ENCODE measurements at regions not wholly inside any gene's neighbourhood (a gene's known extent, or its start where the extent isn't known, plus 50 kb on each side); places are given as distances from the start of the nearest gene placed in this dataset.

GRCh38 chr5:143582869-143583268 is 179.4 kb upstream of the NR3C1 start:
- Histone ChIP-seq H3K9me3 (ENCODE audit: control insufficient read depth in 2 of 2, insufficient read depth in 1 of 2, low read length in 1 of 2) (no peaks in the 10 kb centered on the region), H3K4me3 (ENCODE audit: low read length in 2 of 2) (no peak overlapping the region), H3K27ac (ENCODE audit: low read depth in 1 of 2, low read length in 1 of 2) (no peak overlapping the region), H3K27me3 (ENCODE audit: control insufficient read depth in 2 of 2, insufficient read depth in 1 of 2, low read length in 1 of 2) (no peaks in the 10 kb centered on the region), H3K36me3 (ENCODE audit: control insufficient read depth in 2 of 2, insufficient read depth in 2 of 2, low read length in 1 of 2) (no peaks in the 10 kb centered on the region), H3K4me1 (ENCODE audit: control insufficient read depth in 2 of 2, insufficient read depth in 2 of 2, low read length in 2 of 2) (no peaks in the 10 kb centered on the region)
- no peak for DNase-seq (ENCODE audit: low read depth in 6 of 9, low spot score in 9 of 9)
- 50% methylated on average over 5 of the region's 5 CpGs for WGBS

GRCh38 chr5:143582176-143582575 is 178.7 kb upstream of the NR3C1 start:
- WGBS, result 95% methylated on average over 4 of the region's 4 CpGs
- no peaks in the 10 kb centered on the region for H3K9me3 ChIP-seq (ENCODE audit: control insufficient read depth in 2 of 2, insufficient read depth in 1 of 2, low read length in 1 of 2)
- H3K4me3 ChIP-seq (ENCODE audit: low read length in 2 of 2), result no peak overlapping the region
- no peak for DNase-seq (ENCODE audit: low read depth in 6 of 9, low spot score in 9 of 9)
- H3K4me1 ChIP-seq (ENCODE audit: control insufficient read depth in 2 of 2, insufficient read depth in 2 of 2, low read length in 2 of 2), result no peaks in the 10 kb centered on the region
- no peak overlapping the region for H3K27ac ChIP-seq (ENCODE audit: low read depth in 1 of 2, low read length in 1 of 2)
- no peaks in the 10 kb centered on the region for H3K27me3 ChIP-seq (ENCODE audit: control insufficient read depth in 2 of 2, insufficient read depth in 1 of 2, low read length in 1 of 2)
- no peaks in the 10 kb centered on the region for H3K36me3 ChIP-seq (ENCODE audit: control insufficient read depth in 2 of 2, insufficient read depth in 2 of 2, low read length in 1 of 2)

- Histone ChIP-seq H3K27ac (ENCODE audit: low read depth in 1 of 2, low read length in 1 of 2) (no peak overlapping the region), H3K9me3 (ENCODE audit: control insufficient read depth in 2 of 2, insufficient read depth in 1 of 2, low read length in 1 of 2) (no peaks in the 10 kb centered on the region), H3K27me3 (ENCODE audit: control insufficient read depth in 2 of 2, insufficient read depth in 1 of 2, low read length in 1 of 2) (no peaks in the 10 kb centered on the region), H3K36me3 (ENCODE audit: control insufficient read depth in 2 of 2, insufficient read depth in 2 of 2, low read length in 1 of 2) (no peaks in the 10 kb centered on the region), H3K4me1 (ENCODE audit: control insufficient read depth in 2 of 2, insufficient read depth in 2 of 2, low read length in 2 of 2) (no peaks in the 10 kb centered on the region), H3K4me3 (ENCODE audit: low read length in 2 of 2) (no peak overlapping the region)
- no peak for DNase-seq (ENCODE audit: low read depth in 6 of 9, low spot score in 9 of 9)
- 100% methylated on average over 2 of the region's 2 CpGs for WGBS
Observed at GRCh38 chr5:143581649-143582048, 178.2 kb upstream of the NR3C1 start.

GRCh38 chr5:143581147-143581546 is 177.7 kb upstream of the NR3C1 start:
- Histone ChIP-seq H3K36me3 (ENCODE audit: control insufficient read depth in 2 of 2, insufficient read depth in 2 of 2, low read length in 1 of 2) (no peaks in the 10 kb centered on the region), H3K9me3 (ENCODE audit: control insufficient read depth in 2 of 2, insufficient read depth in 1 of 2, low read length in 1 of 2) (no peaks in the 10 kb centered on the region), H3K27ac (ENCODE audit: low read depth in 1 of 2, low read length in 1 of 2) (no peak overlapping the region), H3K4me3 (ENCODE audit: low read length in 2 of 2) (no peak overlapping the region), H3K27me3 (ENCODE audit: control insufficient read depth in 2 of 2, insufficient read depth in 1 of 2, low read length in 1 of 2) (no peaks in the 10 kb centered on the region), H3K4me1 (ENCODE audit: control insufficient read depth in 2 of 2, insufficient read depth in 2 of 2, low read length in 2 of 2) (no peaks in the 10 kb centered on the region)
- 96% methylated on average over 3 of the region's 3 CpGs for WGBS
- no peak for DNase-seq (ENCODE audit: low read depth in 6 of 9, low spot score in 9 of 9)

GRCh38 chr5:143576711-143577484 is 173.4 kb upstream of the NR3C1 start:
- Histone ChIP-seq H3K27ac (ENCODE audit: low read depth in 1 of 2, low read length in 1 of 2) (no peak overlapping the region), H3K9me3 (ENCODE audit: control insufficient read depth in 2 of 2, insufficient read depth in 1 of 2, low read length in 1 of 2) (no peaks in the 10 kb centered on the region), H3K4me3 (ENCODE audit: low read length in 2 of 2) (no peak overlapping the region), H3K27me3 (ENCODE audit: control insufficient read depth in 2 of 2, insufficient read depth in 1 of 2, low read length in 1 of 2) (no peaks in the 10 kb centered on the region), H3K36me3 (ENCODE audit: control insufficient read depth in 2 of 2, insufficient read depth in 2 of 2, low read length in 1 of 2) (no peaks in the 10 kb centered on the region), H3K4me1 (ENCODE audit: control insufficient read depth in 2 of 2, insufficient read depth in 2 of 2, low read length in 2 of 2) (peaks cover 0 to 5% of the 10 kb centered on the region in 2 donors)
- no peak for DNase-seq (ENCODE audit: low read depth in 6 of 9, low spot score in 9 of 9)
- WGBS, result 95% methylated on average over 2 of the region's 2 CpGs

GRCh38 chr5:143575286-143575685 is 171.8 kb upstream of the NR3C1 start:
- WGBS, result 100% methylated on average over 1 of the region's 1 CpG
- Histone ChIP-seq H3K27me3 (ENCODE audit: control insufficient read depth in 2 of 2, insufficient read depth in 1 of 2, low read length in 1 of 2) (no peaks in the 10 kb centered on the region), H3K27ac (ENCODE audit: low read depth in 1 of 2, low read length in 1 of 2) (no peak overlapping the region), H3K36me3 (ENCODE audit: control insufficient read depth in 2 of 2, insufficient read depth in 2 of 2, low read length in 1 of 2) (no peaks in the 10 kb centered on the region), H3K4me1 (ENCODE audit: control insufficient read depth in 2 of 2, insufficient read depth in 2 of 2, low read length in 2 of 2) (peaks cover 0 to 5% of the 10 kb centered on the region in 2 donors), H3K4me3 (ENCODE audit: low read length in 2 of 2) (no peak overlapping the region), H3K9me3 (ENCODE audit: control insufficient read depth in 2 of 2, insufficient read depth in 1 of 2, low read length in 1 of 2) (no peaks in the 10 kb centered on the region)
- DNase-seq (ENCODE audit: low read depth in 6 of 9, low spot score in 9 of 9), result no peak

GRCh38 chr5:143574236-143574635 is 170.8 kb upstream of the NR3C1 start:
- no peaks in the 10 kb centered on the region for H3K9me3 ChIP-seq (ENCODE audit: control insufficient read depth in 2 of 2, insufficient read depth in 1 of 2, low read length in 1 of 2)
- no peaks in the 10 kb centered on the region for H3K27me3 ChIP-seq (ENCODE audit: control insufficient read depth in 2 of 2, insufficient read depth in 1 of 2, low read length in 1 of 2)
- WGBS, result 99% methylated on average over 1 of the region's 1 CpG
- H3K36me3 ChIP-seq (ENCODE audit: control insufficient read depth in 2 of 2, insufficient read depth in 2 of 2, low read length in 1 of 2), result no peaks in the 10 kb centered on the region
- H3K4me1 ChIP-seq (ENCODE audit: control insufficient read depth in 2 of 2, insufficient read depth in 2 of 2, low read length in 2 of 2), result peaks cover 0 to 5% of the 10 kb centered on the region in 2 donors
- no peak overlapping the region for H3K4me3 ChIP-seq (ENCODE audit: low read length in 2 of 2)
- DNase-seq (ENCODE audit: low read depth in 6 of 9, low spot score in 9 of 9), result no peak
- no peak overlapping the region for H3K27ac ChIP-seq (ENCODE audit: low read depth in 1 of 2, low read length in 1 of 2)

- WGBS, result 94% methylated on average over 3 of the region's 3 CpGs
- no peak overlapping the region for H3K4me3 ChIP-seq (ENCODE audit: low read length in 2 of 2)
- no peaks in the 10 kb centered on the region for H3K27me3 ChIP-seq (ENCODE audit: control insufficient read depth in 2 of 2, insufficient read depth in 1 of 2, low read length in 1 of 2)
- H3K27ac ChIP-seq (ENCODE audit: low read depth in 1 of 2, low read length in 1 of 2), result no peak overlapping the region
- no peak for DNase-seq (ENCODE audit: low read depth in 6 of 9, low spot score in 9 of 9)
- peaks cover 0 to 5% of the 10 kb centered on the region in 2 donors for H3K4me1 ChIP-seq (ENCODE audit: control insufficient read depth in 2 of 2, insufficient read depth in 2 of 2, low read length in 2 of 2)
- H3K9me3 ChIP-seq (ENCODE audit: control insufficient read depth in 2 of 2, insufficient read depth in 1 of 2, low read length in 1 of 2), result no peaks in the 10 kb centered on the region
- no peaks in the 10 kb centered on the region for H3K36me3 ChIP-seq (ENCODE audit: control insufficient read depth in 2 of 2, insufficient read depth in 2 of 2, low read length in 1 of 2)
Observed at GRCh38 chr5:143573568-143574170, 170.2 kb upstream of the NR3C1 start.

- Histone ChIP-seq H3K4me1 (ENCODE audit: control insufficient read depth in 2 of 2, insufficient read depth in 2 of 2, low read length in 2 of 2) (peaks cover 0 to 5% of the 10 kb centered on the region in 2 donors), H3K27me3 (ENCODE audit: control insufficient read depth in 2 of 2, insufficient read depth in 1 of 2, low read length in 1 of 2) (no peaks in the 10 kb centered on the region), H3K27ac (ENCODE audit: low read depth in 1 of 2, low read length in 1 of 2) (no peak overlapping the region), H3K4me3 (ENCODE audit: low read length in 2 of 2) (no peak overlapping the region), H3K36me3 (ENCODE audit: control insufficient read depth in 2 of 2, insufficient read depth in 2 of 2, low read length in 1 of 2) (no peaks in the 10 kb centered on the region), H3K9me3 (ENCODE audit: control insufficient read depth in 2 of 2, insufficient read depth in 1 of 2, low read length in 1 of 2) (no peaks in the 10 kb centered on the region)
- WGBS, result 77% methylated on average over 5 of the region's 5 CpGs
- no peak for DNase-seq (ENCODE audit: low read depth in 6 of 9, low spot score in 9 of 9)
Observed at GRCh38 chr5:143572671-143573070, 169.2 kb upstream of the NR3C1 start.

Data from thymus (tissue), 11 donors.